Activated B cell treated with CpG ODN at 0.5 μM for 24 hours (primary cell): ENCODE measurements at regions not wholly inside any gene's neighbourhood (a gene's known extent, or its start where the extent isn't known, plus 50 kb on each side); places are given as distances from the start of the nearest gene placed in this dataset.

Experiments
- ATAC-seq: fragments of 200-7000 bp; cut with Tn5 transposase; one replicate; pipeline ENCODE4 v1.10.0; 2021; ENCODE audit warnings: low read depth, mild to moderate bottlenecking, moderate library complexity
- CTCF ChIA-PET: fragments of 350-600 bp; sonication (Branson Sonifier 250); formaldehyde crosslinking; loops from one replicate; lab custom pipeline; 2021; ENCODE audit warnings: antibody characterized with exemption; lab: Charles Lee
- POLR2A ChIA-PET: fragments of 350-600 bp; sonication (Branson Sonifier 250); formaldehyde crosslinking; loops from one replicate; lab custom pipeline; 2021; ENCODE audit warnings: antibody characterized with exemption; lab: Charles Lee
- DNase-seq: peaks from one replicate; pipeline ENCODE4 v3.0.0; 2022
- H3K27ac Mint-ChIP-seq: one replicate; pipeline ENCODE4 v1.8.0; 2020; ENCODE audit warnings: mixed read lengths
- H3K27me3 Mint-ChIP-seq: one replicate; pipeline ENCODE4 v1.8.0; 2021; ENCODE audit warnings: mixed read lengths
- H3K36me3 Mint-ChIP-seq: one replicate; pipeline ENCODE4 v1.8.0; 2021; ENCODE audit warnings: low read depth, mixed read lengths
- H3K4me1 Mint-ChIP-seq: one replicate; pipeline ENCODE4 v1.8.0; 2021; ENCODE audit warnings: mixed read lengths
- H3K4me3 Mint-ChIP-seq: one replicate; pipeline ENCODE4 v1.8.0; 2020; ENCODE audit warnings: mild to moderate bottlenecking, mixed read lengths
- H3K9me3 Mint-ChIP-seq: one replicate; pipeline ENCODE4 v1.8.0; 2020; ENCODE audit warnings: mixed read lengths
- CTCF ChIP-seq: fragments of 200-600 bp; IDR thresholded peaks from one replicate; pipeline ENCODE4 v1.8.0; 2022; ENCODE audit warnings: antibody characterized with exemption, mild to moderate bottlenecking
- intact Hi-C: fragments of 100-400 bp; cut with micrococcal nuclease; formaldehyde crosslinking; loops from one replicate; pipeline ENCODE4 v1.15.1; 2024

- intact Hi-C loops, result no loop called here
- CTCF ChIA-PET, result no interaction called here
Measured at GRCh38 chr15:69843900-69844304, 253.8 kb downstream of the TLE3 start.

DNA sequence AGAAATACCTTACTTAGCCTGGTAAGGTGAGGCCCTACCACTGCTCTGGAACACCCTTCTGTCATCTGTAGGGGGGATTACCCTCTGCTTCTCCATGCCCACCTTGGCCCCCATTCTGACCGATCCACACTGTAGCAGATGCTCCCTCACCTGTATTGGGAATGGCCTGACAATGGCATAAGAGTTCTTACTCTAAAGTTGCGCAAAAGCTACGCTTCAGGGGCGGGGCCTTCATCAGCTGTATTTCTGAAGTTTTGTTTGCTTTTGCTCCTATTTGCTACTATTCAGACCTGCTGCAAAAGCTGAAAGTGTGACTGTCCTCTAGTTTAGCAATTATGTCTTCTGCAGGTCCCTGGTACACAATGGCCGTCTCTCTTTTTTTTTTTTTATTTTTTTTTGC, 252.6 kb downstream of the TLE3 start:
- ChIA-PET POLR2A (interaction anchor here (0.6 kb wide), 1 partner anchor 10 kb away, joined by 3 read pairs; no protein-coding TSS in a partner anchor), CTCF (no interaction called here)
- Mint-ChIP-seq H3K4me1 (no peaks in the 10 kb centered on the region), H3K27ac (no peak overlapping the region), H3K27me3 (peaks cover 23% of the 10 kb centered on the region), H3K36me3 (no peaks in the 10 kb centered on the region), H3K9me3 (no peaks in the 10 kb centered on the region), H3K4me3 (no peak overlapping the region)
- ATAC-seq (no peak), DNase-seq (no peak)
- TF ChIP-seq CTCF, result no peak
- intact Hi-C loops, result no loop called here

More at GRCh38 chr15:69843900-69844304, 253.8 kb downstream of the TLE3 start:
- no peaks in the 10 kb centered on the region for H3K36me3 Mint-ChIP-seq
- no peak overlapping the region for H3K4me3 Mint-ChIP-seq
- no peak for DNase-seq
- H3K27ac Mint-ChIP-seq, result no peak overlapping the region
- POLR2A ChIA-PET, result interaction anchor here (0.6 kb wide), 1 partner anchor 64 kb away, joined by 3 read pairs; no protein-coding TSS in a partner anchor
- no peaks in the 10 kb centered on the region for H3K4me1 Mint-ChIP-seq
- peaks cover 23% of the 10 kb centered on the region for H3K27me3 Mint-ChIP-seq
- ATAC-seq, result no peak
- no peaks in the 10 kb centered on the region for H3K9me3 Mint-ChIP-seq
- TF ChIP-seq CTCF, result no peak

GRCh38 chr15:69847625-69848024, 250.1 kb downstream of the TLE3 start:
- CTCF ChIA-PET, result no interaction called here
- Mint-ChIP-seq H3K27me3 (peaks cover 23% of the 10 kb centered on the region), H3K27ac (no peak overlapping the region), H3K4me3 (no peak overlapping the region), H3K9me3 (no peaks in the 10 kb centered on the region), H3K4me1 (no peaks in the 10 kb centered on the region), H3K36me3 (no peaks in the 10 kb centered on the region)
- POLR2A ChIA-PET, result no interaction called here
- intact Hi-C loops, result no loop called here
- DNase-seq (no peak), ATAC-seq (no peak)
- TF ChIP-seq CTCF, result no peak

- CTCF ChIA-PET, result no interaction called here
- H3K27me3 Mint-ChIP-seq, result peaks cover 18% of the 10 kb centered on the region
- H3K36me3 Mint-ChIP-seq, result no peaks in the 10 kb centered on the region
- POLR2A ChIA-PET, result no interaction called here
- ATAC-seq (no peak), DNase-seq (no peak)
- no peak for TF ChIP-seq CTCF
- H3K9me3 Mint-ChIP-seq, result peaks cover 3% of the 10 kb centered on the region
- H3K4me3 Mint-ChIP-seq, result no peak overlapping the region
- no peaks in the 10 kb centered on the region for H3K4me1 Mint-ChIP-seq
- intact Hi-C loops, result no loop called here
- H3K27ac Mint-ChIP-seq, result no peak overlapping the region
Measured at GRCh38 chr15:69848096-69848495, 249.6 kb downstream of the TLE3 start.

GRCh38 chr15:69848551-69849231, 249.0 kb downstream of the TLE3 start:
- Mint-ChIP-seq H3K4me3 (no peak overlapping the region), H3K27me3 (peaks cover 15% of the 10 kb centered on the region), H3K27ac (no peak overlapping the region), H3K9me3 (peaks cover 4% of the 10 kb centered on the region), H3K4me1 (no peaks in the 10 kb centered on the region), H3K36me3 (no peaks in the 10 kb centered on the region)
- no peak for TF ChIP-seq CTCF
- CTCF ChIA-PET, result no interaction called here
- DNase-seq (no peak), ATAC-seq (no peak)
- POLR2A ChIA-PET, result no interaction called here
- intact Hi-C loops, result no loop called here
